Endothelial cell of umbilical vein (primary cell): ENCODE measurements at regions not wholly inside any gene's neighbourhood (a gene's known extent, or its start where the extent isn't known, plus 50 kb on each side); places are given as distances from the start of the nearest gene placed in this dataset.

Source experiments
- BruUV-seq: library from RNA; stranded (reverse); fragments of 400-500 nt; replicated peaks from 2 replicates; lab custom pipeline; 2021; lab: Mats Ljungman, UMichigan
- CTCF ChIA-PET: fragments of 300-600, 350-600 bp; sonication (Branson Sonifier 250); formaldehyde crosslinking; loops from one replicate; lab custom pipeline; 2021; ENCODE audit warnings: antibody characterized with exemption, inconsistent platforms; lab: Charles Lee
- POLR2A ChIA-PET: fragments of 300-600, 350-600 bp; sonication (Branson Sonifier 250); formaldehyde crosslinking; loops from one replicate; lab custom pipeline; 2021; ENCODE audit warnings: antibody characterized with exemption, inconsistent platforms; lab: Charles Lee
- DNase-seq: peaks from one replicate; pipeline ENCODE4 v3.0.0-alpha.2; 2011; ENCODE audit warnings: low read depth, low spot score
- FAIRE-seq: peaks from 2 replicates; lab custom pipeline; 2011; peaks lifted over from hg19 to GRCh38; lab: Jason Lieb, UNC
- H2AFZ ChIP-seq: 2 replicates; pipeline ENCODE4 v1.6.0; 2012; ENCODE audit warnings: low read depth, low read length, control low read depth, inconsistent platforms
- H3K27ac ChIP-seq: 2 replicates; pipeline ENCODE4 v1.5.1; 2011; ENCODE audit warnings: low read depth, mild to moderate bottlenecking, control low read depth, low read length, moderate library complexity; ENCODE audit not compliant: insufficient read depth
- H3K27me3 ChIP-seq, 2 experiments: 2 replicates each; pipeline versions ENCODE4 v1.6.0 to v1.6.1; 2011; ENCODE audit warnings: low read length in 2 of 2, mixed read lengths in 1 of 2; ENCODE audit not compliant: control insufficient read depth in 2 of 2, insufficient read depth in 2 of 2
- H3K36me3 ChIP-seq, 2 experiments: 2 replicates in 1 of 2; 3 replicates in 1 of 2; pipeline ENCODE4 v1.5.1; 2011; ENCODE audit warnings: low read length in 2 of 2, mild to moderate bottlenecking in 1 of 2, moderate library complexity in 1 of 2; ENCODE audit not compliant: control insufficient read depth in 2 of 2, insufficient read depth in 2 of 2; ENCODE audit errors: extremely low read depth in 1 of 2
- H3K4me1 ChIP-seq: 3 replicates; pipeline ENCODE4 v1.5.1; 2011; ENCODE audit warnings: mild to moderate bottlenecking, low read length; ENCODE audit not compliant: control insufficient read depth, insufficient read depth; ENCODE audit errors: extremely low read depth
- H3K4me2 ChIP-seq: 2 replicates; pipeline ENCODE4 v1.6.1; 2011; ENCODE audit warnings: low read length, control low read depth, mixed read lengths; ENCODE audit not compliant: insufficient read depth
- H3K4me3 ChIP-seq, 3 experiments: fragments of 200-600 bp in 1 of 3; sonication (generic), shearing (Covaris generic) in 1 of 3; replicated peaks in 1 of 3; 2 replicates each; pipeline ENCODE4 v1.5.1; 2011 to 2016; ENCODE audit warnings: control low read depth in 3 of 3, low read length in 3 of 3, mild to moderate bottlenecking in 2 of 3, inconsistent platforms in 1 of 3, low read depth in 1 of 3, moderate library complexity in 1 of 3; ENCODE audit not compliant: insufficient read depth in 1 of 3
- H3K79me2 ChIP-seq: 2 replicates; pipeline ENCODE4 v1.6.0; 2012; ENCODE audit warnings: low read length, inconsistent platforms; ENCODE audit not compliant: control insufficient read depth, insufficient read depth
- H3K9ac ChIP-seq: replicated peaks from 2 replicates; pipeline ENCODE3; 2011; ENCODE audit warnings: low read length, control low read depth; ENCODE audit not compliant: insufficient read depth; ENCODE audit errors: extremely low read depth
- H3K9me1 ChIP-seq: replicated peaks from 3 replicates; pipeline ENCODE4 v1.6.0; 2011; ENCODE audit warnings: mild to moderate bottlenecking, low read length; ENCODE audit not compliant: control insufficient read depth, insufficient read depth; ENCODE audit errors: extremely low read depth
- H3K9me3 ChIP-seq: replicated peaks from 2 replicates; pipeline ENCODE4 v1.5.1; 2012; ENCODE audit warnings: low read length, inconsistent platforms; ENCODE audit not compliant: control insufficient read depth, insufficient read depth
- H4K20me1 ChIP-seq: replicated peaks from 2 replicates; pipeline ENCODE3; 2011; ENCODE audit warnings: mild to moderate bottlenecking, low read length; ENCODE audit not compliant: control insufficient read depth, insufficient read depth; ENCODE audit errors: extremely low read depth
- EZH2 ChIP-seq: IDR thresholded peaks from 2 replicates; pipeline ENCODE4 v1.6.1; 2012; ENCODE audit warnings: borderline replicate concordance, low read depth, mild to moderate bottlenecking, moderate library complexity, low read length, inconsistent platforms; ENCODE audit not compliant: severe bottlenecking
- FOS ChIP-seq: IDR thresholded peaks from 2 replicates; pipeline ENCODE4 v1.6.1; 2011; ENCODE audit warnings: mild to moderate bottlenecking, low read length, moderate library complexity, borderline replicate concordance; ENCODE audit not compliant: insufficient read depth
- GATA2 ChIP-seq: IDR thresholded peaks from 2 replicates; pipeline ENCODE4 v1.7.0; 2011; ENCODE audit warnings: low read depth, mild to moderate bottlenecking, moderate library complexity, mixed read lengths, low read length; ENCODE audit not compliant: insufficient read length, insufficient read depth
- JUN ChIP-seq: IDR thresholded peaks from 2 replicates; pipeline ENCODE4 v1.6.1; 2011; ENCODE audit warnings: borderline replicate concordance, low read depth; ENCODE audit not compliant: insufficient read length, insufficient read depth
- MYC ChIP-seq: IDR thresholded peaks from one replicate; pipeline ENCODE4 v1.6.1; 2011; ENCODE audit warnings: mild to moderate bottlenecking, low read depth, low read length
- POLR2A ChIP-seq: IDR thresholded peaks from 2 replicates; pipeline ENCODE4 v1.6.1; 2012; ENCODE audit warnings: low read depth, mild to moderate bottlenecking, control low read depth, low read length
- POLR2AphosphoS5 ChIP-seq: IDR thresholded peaks from 2 replicates; pipeline ENCODE4 v1.6.1; 2012; ENCODE audit warnings: low read depth, mild to moderate bottlenecking, control low read depth, low read length, moderate library complexity; ENCODE audit not compliant: insufficient read depth
- dilution Hi-C: fragments of 300-500 bp; cut with MboI; formaldehyde crosslinking; loops from one replicate; pipeline ENCODE4 v1.15.0; 2019; ENCODE audit warnings: low sequenced_read_pairs; ENCODE audit not compliant: extremely low pct_ligation_motif_present
- intact Hi-C: fragments of 100-400 bp; cut with micrococcal nuclease; formaldehyde crosslinking; loops from one replicate; pipeline ENCODE4 v1.10.0; 2022
- TF ChIP-seq, protein P1 (sequence below): IDR thresholded peaks from 2 replicates; pipeline ENCODE4 v1.6.1; 2011; ENCODE audit not compliant: insufficient read depth, insufficient read length
- TF ChIP-seq, protein P2 (sequence below), 2 donors: IDR thresholded peaks; 1 replicate in 1 of 2; 2 replicates in 1 of 2; pipeline ENCODE4 v1.5.1; 2011; ENCODE audit warnings: low read length in 2 of 2, mild to moderate bottlenecking in 2 of 2, moderate library complexity in 2 of 2, control low read depth in 1 of 2, inconsistent platforms in 1 of 2, low read depth in 1 of 2; ENCODE audit not compliant: insufficient read depth in 1 of 2; ENCODE audit errors: extremely low read depth in 1 of 2

- TF ChIP-seq MYC (no peak), GATA2 (no peak), JUN (no peak), POLR2AphosphoS5 (no peak), FOS (no peak), EZH2 (no peak), POLR2A (no peak)
- TF ChIP-seq, protein P1, sequence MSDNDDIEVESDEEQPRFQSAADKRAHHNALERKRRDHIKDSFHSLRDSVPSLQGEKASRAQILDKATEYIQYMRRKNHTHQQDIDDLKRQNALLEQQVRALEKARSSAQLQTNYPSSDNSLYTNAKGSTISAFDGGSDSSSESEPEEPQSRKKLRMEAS = no peak
- TF ChIP-seq, protein P2, sequence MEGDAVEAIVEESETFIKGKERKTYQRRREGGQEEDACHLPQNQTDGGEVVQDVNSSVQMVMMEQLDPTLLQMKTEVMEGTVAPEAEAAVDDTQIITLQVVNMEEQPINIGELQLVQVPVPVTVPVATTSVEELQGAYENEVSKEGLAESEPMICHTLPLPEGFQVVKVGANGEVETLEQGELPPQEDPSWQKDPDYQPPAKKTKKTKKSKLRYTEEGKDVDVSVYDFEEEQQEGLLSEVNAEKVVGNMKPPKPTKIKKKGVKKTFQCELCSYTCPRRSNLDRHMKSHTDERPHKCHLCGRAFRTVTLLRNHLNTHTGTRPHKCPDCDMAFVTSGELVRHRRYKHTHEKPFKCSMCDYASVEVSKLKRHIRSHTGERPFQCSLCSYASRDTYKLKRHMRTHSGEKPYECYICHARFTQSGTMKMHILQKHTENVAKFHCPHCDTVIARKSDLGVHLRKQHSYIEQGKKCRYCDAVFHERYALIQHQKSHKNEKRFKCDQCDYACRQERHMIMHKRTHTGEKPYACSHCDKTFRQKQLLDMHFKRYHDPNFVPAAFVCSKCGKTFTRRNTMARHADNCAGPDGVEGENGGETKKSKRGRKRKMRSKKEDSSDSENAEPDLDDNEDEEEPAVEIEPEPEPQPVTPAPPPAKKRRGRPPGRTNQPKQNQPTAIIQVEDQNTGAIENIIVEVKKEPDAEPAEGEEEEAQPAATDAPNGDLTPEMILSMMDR (IDR thresholded peaks at IDR 0.05; ENCODE audit: extremely low read depth in 1 of 2, insufficient read depth in 1 of 2, low read depth in 1 of 2, low read length in 2 of 2) = no peak
Observed at GRCh38 chr3:20589275-20589674, 403.3 kb upstream of the SGO1 start.

More at GRCh38 chr3:20589275-20589674, 403.3 kb upstream of the SGO1 start:
- CTCF ChIA-PET = no interaction called here
- BruUV-seq = no TSS peak
- no peak for DNase-seq
- no peaks in the 10 kb centered on the region for H3K79me2 ChIP-seq
- H3K36me3 ChIP-seq = no peaks in the 10 kb centered on the region
- H3K9ac ChIP-seq = no peak overlapping the region
- H4K20me1 ChIP-seq = no peaks in the 10 kb centered on the region
- H3K4me2 ChIP-seq = no peak overlapping the region
- H3K9me3 ChIP-seq = no peaks in the 10 kb centered on the region
- dilution Hi-C loops = no loop called here
- H3K9me1 ChIP-seq = no peaks in the 10 kb centered on the region
- POLR2A ChIA-PET = no interaction called here
- no peak for FAIRE-seq
- no peak overlapping the region for H2AFZ ChIP-seq
- no peak overlapping the region for H3K4me3 ChIP-seq
- intact Hi-C loops = no loop called here
- H3K27ac ChIP-seq = no peak overlapping the region
- no peaks in the 10 kb centered on the region for H3K4me1 ChIP-seq
- no peaks in the 10 kb centered on the region for H3K27me3 ChIP-seq
